DND-41 (cell line): ENCODE measurements at regions not wholly inside any gene's neighbourhood (a gene's known extent, or its start where the extent isn't known, plus 50 kb on each side); places are given as distances from the start of the nearest gene placed in this dataset.

Experiments used
- CTCF ChIP-seq: IDR thresholded peaks from 2 replicates; pipeline ENCODE4 v1.5.1; 2012; ENCODE audit warnings: borderline replicate concordance, low read length, moderate library complexity, mild to moderate bottlenecking; ENCODE audit not compliant: poor library complexity, severe bottlenecking; ENCODE audit errors: extremely low read depth
- EZH2 ChIP-seq: IDR thresholded peaks from 3 replicates; pipeline ENCODE4 v1.6.1; 2012; ENCODE audit warnings: borderline replicate concordance, low read depth, mild to moderate bottlenecking, moderate library complexity, low read length, inconsistent platforms; ENCODE audit not compliant: severe bottlenecking

GRCh38 chr20:9015984-9016324 is 52.9 kb upstream of the PLCB4 start:
- TF ChIP-seq EZH2 (no peak), CTCF (no peak)
